ENCODE measurements at regions not wholly inside any gene's neighbourhood (a gene's known extent, or its start where the extent isn't known, plus 50 kb on each side); places are given as distances from the start of the nearest gene placed in this dataset.
"Not testable (repeated sequence)": the region's sequence is repeated elsewhere in the genome, so short reads cannot be mapped to it uniquely, and the experiment has no call there.

DNA sequence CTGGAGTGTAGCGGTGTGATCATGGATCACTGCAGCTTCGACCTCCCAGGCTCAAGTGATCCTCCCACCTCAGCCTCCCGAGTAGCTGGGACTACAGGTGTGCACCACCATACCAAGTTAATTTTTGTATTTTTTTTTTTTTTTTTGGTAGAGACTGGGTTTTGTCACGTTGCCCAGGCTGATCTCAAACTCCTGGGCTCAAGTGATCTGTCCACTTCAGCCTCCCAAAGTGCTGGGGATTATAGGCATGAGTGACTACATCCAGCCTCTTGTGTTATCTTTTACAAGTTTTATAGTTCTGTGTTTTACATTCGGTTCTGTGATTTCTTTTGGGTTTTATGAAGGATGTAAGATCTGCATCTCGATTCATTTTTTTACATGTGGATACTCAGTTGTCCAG lies 52.0 kb upstream of the KCNK2 start:
- TF ChIP-seq, protein P1, sequence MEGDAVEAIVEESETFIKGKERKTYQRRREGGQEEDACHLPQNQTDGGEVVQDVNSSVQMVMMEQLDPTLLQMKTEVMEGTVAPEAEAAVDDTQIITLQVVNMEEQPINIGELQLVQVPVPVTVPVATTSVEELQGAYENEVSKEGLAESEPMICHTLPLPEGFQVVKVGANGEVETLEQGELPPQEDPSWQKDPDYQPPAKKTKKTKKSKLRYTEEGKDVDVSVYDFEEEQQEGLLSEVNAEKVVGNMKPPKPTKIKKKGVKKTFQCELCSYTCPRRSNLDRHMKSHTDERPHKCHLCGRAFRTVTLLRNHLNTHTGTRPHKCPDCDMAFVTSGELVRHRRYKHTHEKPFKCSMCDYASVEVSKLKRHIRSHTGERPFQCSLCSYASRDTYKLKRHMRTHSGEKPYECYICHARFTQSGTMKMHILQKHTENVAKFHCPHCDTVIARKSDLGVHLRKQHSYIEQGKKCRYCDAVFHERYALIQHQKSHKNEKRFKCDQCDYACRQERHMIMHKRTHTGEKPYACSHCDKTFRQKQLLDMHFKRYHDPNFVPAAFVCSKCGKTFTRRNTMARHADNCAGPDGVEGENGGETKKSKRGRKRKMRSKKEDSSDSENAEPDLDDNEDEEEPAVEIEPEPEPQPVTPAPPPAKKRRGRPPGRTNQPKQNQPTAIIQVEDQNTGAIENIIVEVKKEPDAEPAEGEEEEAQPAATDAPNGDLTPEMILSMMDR (IDR thresholded peaks at IDR 0.05; ENCODE audit: low read depth, low read length, missing input control): not testable (repeated sequence)
- not testable (repeated sequence) for TF ChIP-seq GABPA (IDR thresholded peaks at IDR 0.05 in 1 of 2, conservative IDR thresholded peaks at IDR 0.05 in 1 of 2); TAF1 (conservative IDR thresholded peaks at IDR 0.05)
- TF ChIP-seq, protein P2, sequence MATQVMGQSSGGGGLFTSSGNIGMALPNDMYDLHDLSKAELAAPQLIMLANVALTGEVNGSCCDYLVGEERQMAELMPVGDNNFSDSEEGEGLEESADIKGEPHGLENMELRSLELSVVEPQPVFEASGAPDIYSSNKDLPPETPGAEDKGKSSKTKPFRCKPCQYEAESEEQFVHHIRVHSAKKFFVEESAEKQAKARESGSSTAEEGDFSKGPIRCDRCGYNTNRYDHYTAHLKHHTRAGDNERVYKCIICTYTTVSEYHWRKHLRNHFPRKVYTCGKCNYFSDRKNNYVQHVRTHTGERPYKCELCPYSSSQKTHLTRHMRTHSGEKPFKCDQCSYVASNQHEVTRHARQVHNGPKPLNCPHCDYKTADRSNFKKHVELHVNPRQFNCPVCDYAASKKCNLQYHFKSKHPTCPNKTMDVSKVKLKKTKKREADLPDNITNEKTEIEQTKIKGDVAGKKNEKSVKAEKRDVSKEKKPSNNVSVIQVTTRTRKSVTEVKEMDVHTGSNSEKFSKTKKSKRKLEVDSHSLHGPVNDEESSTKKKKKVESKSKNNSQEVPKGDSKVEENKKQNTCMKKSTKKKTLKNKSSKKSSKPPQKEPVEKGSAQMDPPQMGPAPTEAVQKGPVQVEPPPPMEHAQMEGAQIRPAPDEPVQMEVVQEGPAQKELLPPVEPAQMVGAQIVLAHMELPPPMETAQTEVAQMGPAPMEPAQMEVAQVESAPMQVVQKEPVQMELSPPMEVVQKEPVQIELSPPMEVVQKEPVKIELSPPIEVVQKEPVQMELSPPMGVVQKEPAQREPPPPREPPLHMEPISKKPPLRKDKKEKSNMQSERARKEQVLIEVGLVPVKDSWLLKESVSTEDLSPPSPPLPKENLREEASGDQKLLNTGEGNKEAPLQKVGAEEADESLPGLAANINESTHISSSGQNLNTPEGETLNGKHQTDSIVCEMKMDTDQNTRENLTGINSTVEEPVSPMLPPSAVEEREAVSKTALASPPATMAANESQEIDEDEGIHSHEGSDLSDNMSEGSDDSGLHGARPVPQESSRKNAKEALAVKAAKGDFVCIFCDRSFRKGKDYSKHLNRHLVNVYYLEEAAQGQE (IDR thresholded peaks at IDR 0.05): not testable (repeated sequence)
- TF ChIP-seq, protein P3, sequence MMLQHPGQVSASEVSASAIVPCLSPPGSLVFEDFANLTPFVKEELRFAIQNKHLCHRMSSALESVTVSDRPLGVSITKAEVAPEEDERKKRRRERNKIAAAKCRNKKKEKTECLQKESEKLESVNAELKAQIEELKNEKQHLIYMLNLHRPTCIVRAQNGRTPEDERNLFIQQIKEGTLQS (IDR thresholded peaks at IDR 0.05): not testable (repeated sequence)

Measured in liver (tissue), 3 donors.